ENCODE measurements at regions not wholly inside any gene's neighbourhood (a gene's known extent, or its start where the extent isn't known, plus 50 kb on each side); places are given as distances from the start of the nearest gene placed in this dataset.

DNA sequence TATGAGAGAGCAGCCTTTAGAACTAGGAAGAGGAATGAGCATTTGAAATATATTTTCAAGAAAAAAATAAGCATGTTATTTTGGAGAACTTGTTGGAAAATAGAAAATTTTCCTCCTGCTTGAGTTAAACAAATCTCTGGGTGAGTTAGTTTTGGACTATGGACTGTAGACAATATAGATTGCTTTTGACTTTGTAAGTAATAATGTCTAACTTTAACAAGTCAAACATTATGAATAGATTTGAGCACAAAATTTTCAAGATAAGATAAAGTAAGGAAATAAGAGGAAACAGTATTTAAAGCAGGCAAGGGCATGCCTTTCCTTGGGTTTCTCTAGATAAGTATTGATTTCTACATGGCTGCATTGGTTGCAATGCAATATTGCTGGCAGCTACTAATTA, 360.8 kb downstream of the LMO4 start:
- no peaks in the 10 kb centered on the region for H3K27me3 ChIP-seq
- TF ChIP-seq, protein P1, sequence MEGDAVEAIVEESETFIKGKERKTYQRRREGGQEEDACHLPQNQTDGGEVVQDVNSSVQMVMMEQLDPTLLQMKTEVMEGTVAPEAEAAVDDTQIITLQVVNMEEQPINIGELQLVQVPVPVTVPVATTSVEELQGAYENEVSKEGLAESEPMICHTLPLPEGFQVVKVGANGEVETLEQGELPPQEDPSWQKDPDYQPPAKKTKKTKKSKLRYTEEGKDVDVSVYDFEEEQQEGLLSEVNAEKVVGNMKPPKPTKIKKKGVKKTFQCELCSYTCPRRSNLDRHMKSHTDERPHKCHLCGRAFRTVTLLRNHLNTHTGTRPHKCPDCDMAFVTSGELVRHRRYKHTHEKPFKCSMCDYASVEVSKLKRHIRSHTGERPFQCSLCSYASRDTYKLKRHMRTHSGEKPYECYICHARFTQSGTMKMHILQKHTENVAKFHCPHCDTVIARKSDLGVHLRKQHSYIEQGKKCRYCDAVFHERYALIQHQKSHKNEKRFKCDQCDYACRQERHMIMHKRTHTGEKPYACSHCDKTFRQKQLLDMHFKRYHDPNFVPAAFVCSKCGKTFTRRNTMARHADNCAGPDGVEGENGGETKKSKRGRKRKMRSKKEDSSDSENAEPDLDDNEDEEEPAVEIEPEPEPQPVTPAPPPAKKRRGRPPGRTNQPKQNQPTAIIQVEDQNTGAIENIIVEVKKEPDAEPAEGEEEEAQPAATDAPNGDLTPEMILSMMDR (IDR thresholded peaks at IDR 0.05), result no peak
- TF ChIP-seq EP300 (IDR thresholded peaks at IDR 0.05; ENCODE audit: low read depth), result no peak
- TF ChIP-seq POLR2A (IDR thresholded peaks at IDR 0.05), result no peak
- TF ChIP-seq POLR2AphosphoS5 (IDR thresholded peaks at IDR 0.05), result no peak
- no peak for DNase-seq
- H3K27ac ChIP-seq, result no peak overlapping the region
- H3K4me1 ChIP-seq, result peaks cover 0 to 37% (median 9%) of the 10 kb centered on the region in 4 donors
- H3K4me3 ChIP-seq, result no peak overlapping the region
- H3K9me3 ChIP-seq, result no peaks in the 10 kb centered on the region
- no peaks in the 10 kb centered on the region for H3K36me3 ChIP-seq
- in situ Hi-C loops (cut with MboI; ENCODE audit: low pct_ligation_motif_present in 1 of 4, low pct_unique_long_range_greater_than_20kb in 1 of 4, low sequenced_read_pairs in 3 of 4) (no loop called here), intact Hi-C loops (cut with DNase I; ENCODE audit: low total_unique reads) (loop anchor here (10.0 kb wide), 1 partner anchor 355 kb away; no protein-coding TSS in a partner anchor)

DNA sequence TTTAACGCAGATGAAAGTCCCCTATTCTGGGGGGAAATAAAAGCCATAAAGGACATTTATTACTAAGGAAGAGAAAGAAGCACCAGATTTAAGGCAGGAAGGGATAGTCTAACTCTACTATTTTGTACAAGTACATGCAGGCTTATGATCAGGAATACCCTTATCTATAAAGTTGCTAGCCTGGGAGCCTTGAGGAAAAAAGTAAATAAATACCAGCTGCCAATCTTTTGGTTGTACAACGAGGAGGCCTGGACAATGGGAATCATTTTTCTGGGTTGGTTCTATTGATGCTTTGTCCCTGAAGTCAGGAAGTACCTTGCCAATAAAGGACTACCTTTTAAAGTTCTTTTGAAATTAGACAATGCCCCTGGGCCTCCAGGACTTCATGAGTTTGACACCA, 367.8 kb downstream of the LMO4 start:
- Histone ChIP-seq H3K27ac (no peak overlapping the region), H3K27me3 (no peaks in the 10 kb centered on the region), H3K4me1 (no peaks in the 10 kb centered on the region), H3K36me3 (no peaks in the 10 kb centered on the region), H3K4me3 (no peak overlapping the region), H3K9me3 (peaks cover 0 to 4% of the 10 kb centered on the region in 2 donors)
- no peak for DNase-seq
- WGBS, 2 donors (ENCODE audit: low coverage in 1 of 2), result 59 to 71% methylated on average over 2 of the region's 2 CpGs
- in situ Hi-C loops (cut with MboI; ENCODE audit: low pct_ligation_motif_present in 1 of 4, low pct_unique_long_range_greater_than_20kb in 1 of 4, low sequenced_read_pairs in 3 of 4), result no loop called here
- intact Hi-C loops (cut with DNase I; ENCODE audit: low total_unique reads), result no loop called here
- TF ChIP-seq, protein P1 (IDR thresholded peaks at IDR 0.05), result no peak
- TF ChIP-seq POLR2AphosphoS5 (IDR thresholded peaks at IDR 0.05), result no peak
- TF ChIP-seq POLR2A (IDR thresholded peaks at IDR 0.05), result no peak
- no peak for TF ChIP-seq EP300 (IDR thresholded peaks at IDR 0.05; ENCODE audit: low read depth)

DNA sequence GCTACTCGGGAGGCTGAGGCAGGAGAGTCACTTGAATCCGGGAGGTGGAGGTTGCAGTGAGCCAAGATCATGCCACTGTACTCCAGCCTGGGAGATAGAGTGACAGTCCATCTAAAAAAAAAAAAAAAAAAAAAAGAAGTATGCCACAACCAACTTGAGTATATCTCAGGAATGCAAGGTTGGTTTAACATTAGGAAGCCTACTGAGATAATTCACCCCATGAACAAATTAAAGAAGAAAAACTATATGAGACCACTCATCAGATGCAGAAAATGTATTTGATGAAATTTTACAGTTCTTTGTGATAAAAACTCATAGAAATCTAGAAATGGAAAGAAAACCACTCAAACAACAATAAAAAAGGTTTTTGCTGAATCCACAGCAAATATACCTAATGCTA, 373.8 kb downstream of the LMO4 start:
- peaks cover 0 to 10% (median 0%) of the 10 kb centered on the region in 4 donors for H3K4me1 ChIP-seq
- no peaks in the 10 kb centered on the region for H3K36me3 ChIP-seq
- 83 to 96% methylated on average over 2 of the region's 2 CpGs for whole genome bisulfite sequencing, 2 donors (ENCODE audit: low coverage in 1 of 2)
- no peak overlapping the region for H3K4me3 ChIP-seq
- no peaks in the 10 kb centered on the region for H3K27me3 ChIP-seq
- in situ Hi-C loops (cut with MboI; ENCODE audit: low pct_ligation_motif_present in 1 of 4, low pct_unique_long_range_greater_than_20kb in 1 of 4, low sequenced_read_pairs in 3 of 4) (no loop called here), intact Hi-C loops (cut with DNase I; ENCODE audit: low total_unique reads) (no loop called here)
- H3K9me3 ChIP-seq, result peaks cover 7 to 18% of the 10 kb centered on the region in 2 donors
- no peak for DNase-seq
- no peak overlapping the region for H3K27ac ChIP-seq
- TF ChIP-seq POLR2AphosphoS5 (IDR thresholded peaks at IDR 0.05), result no peak
- TF ChIP-seq EP300 (IDR thresholded peaks at IDR 0.05; ENCODE audit: low read depth), result no peak
- no peak for TF ChIP-seq POLR2A (IDR thresholded peaks at IDR 0.05)
- TF ChIP-seq, protein P1 (IDR thresholded peaks at IDR 0.05), result no peak

DNA sequence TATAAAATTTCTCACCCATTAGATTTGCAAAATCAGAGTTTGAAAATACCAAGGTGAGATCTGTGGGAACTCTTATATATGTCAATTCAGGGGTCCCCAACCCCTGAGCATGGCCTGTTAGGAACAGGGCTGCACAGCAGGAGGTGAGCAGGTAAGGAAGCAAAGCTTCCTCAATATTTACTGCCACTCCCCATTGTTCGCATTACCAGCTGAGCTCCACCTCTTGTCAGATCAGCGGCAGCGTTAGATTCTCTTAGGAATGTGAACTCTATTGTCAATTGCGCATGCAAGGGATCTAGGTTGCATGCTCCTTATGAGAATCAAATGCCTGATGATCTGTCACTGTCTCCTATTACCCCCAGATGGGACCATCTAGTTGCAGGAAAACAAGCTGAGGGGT, 376.6 kb downstream of the LMO4 start:
- TF ChIP-seq POLR2AphosphoS5 (IDR thresholded peaks at IDR 0.05) (no peak), EP300 (IDR thresholded peaks at IDR 0.05; ENCODE audit: low read depth) (no peak), POLR2A (IDR thresholded peaks at IDR 0.05) (no peak)
- TF ChIP-seq, protein P1 (IDR thresholded peaks at IDR 0.05), result no peak
- DNase-seq, result no peak
- H3K36me3 ChIP-seq, result no peaks in the 10 kb centered on the region
- no peaks in the 10 kb centered on the region for H3K27me3 ChIP-seq
- intact Hi-C loops (cut with DNase I; ENCODE audit: low total_unique reads) (no loop called here), in situ Hi-C loops (cut with MboI; ENCODE audit: low pct_ligation_motif_present in 1 of 4, low pct_unique_long_range_greater_than_20kb in 1 of 4, low sequenced_read_pairs in 3 of 4) (no loop called here)
- H3K9me3 ChIP-seq, result peaks cover 7 to 18% of the 10 kb centered on the region in 2 donors
- H3K4me3 ChIP-seq, result no peak overlapping the region
- H3K4me1 ChIP-seq, result peaks cover 0 to 10% (median 0%) of the 10 kb centered on the region in 4 donors
- WGBS, 2 donors (ENCODE audit: low coverage in 1 of 2), result 82 to 100% methylated on average over 1 to 4 of the region's 4 CpGs
- no peak overlapping the region for H3K27ac ChIP-seq
